Endothelial cell (in vitro differentiated cells): ENCODE measurements at regions not wholly inside any gene's neighbourhood (a gene's known extent, or its start where the extent isn't known, plus 50 kb on each side); places are given as distances from the start of the nearest gene placed in this dataset.
A peak's percentile ranks its signal among the peaks of the same experiment; 100 is the strongest.

Experiments
- DNase-seq: peaks from one replicate; pipeline ENCODE4 v3.0.0; 2021; ENCODE audit warnings: low spot score
- H3K27ac Mint-ChIP-seq: one replicate; pipeline ENCODE4 v1.8.0; 2021; ENCODE audit warnings: mixed read lengths, inconsistent platforms; ENCODE audit not compliant: unreplicated experiment
- H3K27me3 Mint-ChIP-seq: one replicate; pipeline ENCODE4 v1.8.0; 2021; ENCODE audit warnings: mild to moderate bottlenecking, moderate library complexity, mixed read lengths, inconsistent platforms; ENCODE audit not compliant: unreplicated experiment
- H3K36me3 Mint-ChIP-seq: one replicate; pipeline ENCODE4 v1.8.0; 2021; ENCODE audit warnings: mild to moderate bottlenecking, low read depth, mixed read lengths, inconsistent platforms; ENCODE audit not compliant: unreplicated experiment
- H3K4me1 Mint-ChIP-seq: one replicate; pipeline ENCODE4 v1.8.0; 2021; ENCODE audit warnings: mild to moderate bottlenecking, mixed read lengths, inconsistent platforms; ENCODE audit not compliant: unreplicated experiment
- H3K4me3 Mint-ChIP-seq: one replicate; pipeline ENCODE4 v1.8.0; 2021; ENCODE audit warnings: mild to moderate bottlenecking, mixed read lengths, inconsistent platforms; ENCODE audit not compliant: unreplicated experiment
- H3K9me3 Mint-ChIP-seq: one replicate; pipeline ENCODE4 v1.8.0; 2021; ENCODE audit warnings: mixed read lengths, inconsistent platforms; ENCODE audit not compliant: unreplicated experiment
- TF ChIP-seq, protein P1 (sequence below): fragments of 200-600 bp; sonication (generic); IDR thresholded peaks from one replicate; pipeline ENCODE4 v1.5.0; 2021; ENCODE audit warnings: antibody characterized with exemption; ENCODE audit not compliant: unreplicated experiment

- DNase-seq: no peak
- H3K27ac Mint-ChIP-seq: peak overlapping the region; percentile 36
- no peak overlapping the region for H3K4me3 Mint-ChIP-seq
- TF ChIP-seq, protein P1, sequence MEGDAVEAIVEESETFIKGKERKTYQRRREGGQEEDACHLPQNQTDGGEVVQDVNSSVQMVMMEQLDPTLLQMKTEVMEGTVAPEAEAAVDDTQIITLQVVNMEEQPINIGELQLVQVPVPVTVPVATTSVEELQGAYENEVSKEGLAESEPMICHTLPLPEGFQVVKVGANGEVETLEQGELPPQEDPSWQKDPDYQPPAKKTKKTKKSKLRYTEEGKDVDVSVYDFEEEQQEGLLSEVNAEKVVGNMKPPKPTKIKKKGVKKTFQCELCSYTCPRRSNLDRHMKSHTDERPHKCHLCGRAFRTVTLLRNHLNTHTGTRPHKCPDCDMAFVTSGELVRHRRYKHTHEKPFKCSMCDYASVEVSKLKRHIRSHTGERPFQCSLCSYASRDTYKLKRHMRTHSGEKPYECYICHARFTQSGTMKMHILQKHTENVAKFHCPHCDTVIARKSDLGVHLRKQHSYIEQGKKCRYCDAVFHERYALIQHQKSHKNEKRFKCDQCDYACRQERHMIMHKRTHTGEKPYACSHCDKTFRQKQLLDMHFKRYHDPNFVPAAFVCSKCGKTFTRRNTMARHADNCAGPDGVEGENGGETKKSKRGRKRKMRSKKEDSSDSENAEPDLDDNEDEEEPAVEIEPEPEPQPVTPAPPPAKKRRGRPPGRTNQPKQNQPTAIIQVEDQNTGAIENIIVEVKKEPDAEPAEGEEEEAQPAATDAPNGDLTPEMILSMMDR: no peak
- no peaks in the 10 kb centered on the region for H3K9me3 Mint-ChIP-seq
- H3K27me3 Mint-ChIP-seq: peaks cover 7% of the 10 kb centered on the region
- no peaks in the 10 kb centered on the region for H3K36me3 Mint-ChIP-seq
- H3K4me1 Mint-ChIP-seq: peaks cover 19% of the 10 kb centered on the region
These were observed 63.4 kb upstream of the WWC1 start for GRCh38 chr5:168227973-168228615.

- Mint-ChIP-seq H3K27ac (no peak overlapping the region), H3K27me3 (peaks cover 7% of the 10 kb centered on the region), H3K36me3 (no peaks in the 10 kb centered on the region), H3K4me3 (no peak overlapping the region), H3K9me3 (no peaks in the 10 kb centered on the region), H3K4me1 (peaks cover 19% of the 10 kb centered on the region)
- DNase-seq: no peak
- TF ChIP-seq, protein P1: no peak
These were observed 62.8 kb upstream of the WWC1 start for GRCh38 chr5:168228668-168229067.

DNA sequence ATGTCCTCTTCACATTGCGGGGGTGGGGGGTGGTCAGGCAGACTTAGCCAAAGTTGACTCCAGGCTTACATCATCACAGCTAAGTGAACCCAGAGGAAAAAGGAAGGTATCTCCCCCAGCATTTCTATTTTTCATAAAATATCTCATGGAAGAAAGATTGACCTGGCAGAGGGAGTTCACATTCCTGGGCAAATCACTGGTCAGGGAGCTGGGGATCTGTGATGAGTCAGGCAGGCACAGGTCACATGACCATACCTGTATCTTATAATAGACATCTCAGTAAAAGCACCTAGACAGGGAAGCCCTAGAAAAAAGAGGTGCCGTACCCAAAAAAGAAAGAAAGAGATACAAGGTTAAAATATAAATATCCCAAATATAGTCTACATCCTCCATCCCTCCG lies 57.3 kb upstream of the WWC1 start:
- no peaks in the 10 kb centered on the region for H3K9me3 Mint-ChIP-seq
- H3K4me3 Mint-ChIP-seq: no peak overlapping the region
- no peak for DNase-seq
- TF ChIP-seq, protein P1: no peak
- H3K27me3 Mint-ChIP-seq: peaks cover 4% of the 10 kb centered on the region
- H3K4me1 Mint-ChIP-seq: peaks cover 2% of the 10 kb centered on the region
- H3K36me3 Mint-ChIP-seq: no peaks in the 10 kb centered on the region
- H3K27ac Mint-ChIP-seq: no peak overlapping the region

DNA sequence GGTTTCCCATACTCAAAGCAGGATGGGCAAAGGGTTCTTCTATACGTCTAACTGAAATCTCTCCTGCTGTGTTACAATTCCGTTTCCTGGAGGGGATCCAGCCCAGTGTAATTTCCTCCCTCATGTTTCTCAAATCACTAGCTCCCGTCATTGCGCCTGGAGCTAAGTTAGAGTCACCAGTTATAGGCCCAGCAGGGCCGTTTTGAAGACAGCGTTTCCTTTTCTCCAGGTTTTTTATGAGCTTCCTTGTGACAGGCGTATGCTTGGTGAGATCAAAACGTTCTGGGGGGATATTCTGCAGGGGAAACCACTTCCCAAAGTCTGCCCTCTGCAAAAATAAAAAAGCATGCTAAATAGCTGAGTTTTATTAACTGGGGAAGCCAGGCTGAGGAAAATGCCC lies 53.0 kb upstream of the WWC1 start:
- TF ChIP-seq, protein P1: no peak
- Mint-ChIP-seq H3K27me3 (no peaks in the 10 kb centered on the region), H3K36me3 (no peaks in the 10 kb centered on the region), H3K9me3 (no peaks in the 10 kb centered on the region), H3K27ac (no peak overlapping the region), H3K4me3 (no peak overlapping the region), H3K4me1 (no peaks in the 10 kb centered on the region)
- DNase-seq: no peak

DNA sequence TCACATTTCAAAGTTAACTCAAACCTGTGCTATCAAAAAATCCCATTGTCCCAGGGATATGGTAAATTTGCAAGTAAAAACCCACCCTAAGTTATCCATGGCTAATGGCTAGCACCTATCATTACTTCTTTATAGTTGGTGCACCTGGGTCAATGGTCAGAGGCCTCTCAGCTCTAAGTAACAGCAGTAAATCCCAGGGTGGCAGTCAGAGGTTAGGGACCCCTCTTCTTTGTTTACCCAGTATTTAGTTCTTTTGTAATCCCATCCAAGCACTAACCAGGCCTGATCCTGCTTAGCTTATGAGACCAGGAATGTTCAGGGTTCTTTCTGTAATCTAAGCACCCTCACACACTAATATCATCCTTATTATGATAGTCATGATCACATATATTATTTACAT lies 52.1 kb upstream of the WWC1 start:
- Mint-ChIP-seq H3K27me3 (no peaks in the 10 kb centered on the region), H3K4me1 (no peaks in the 10 kb centered on the region), H3K9me3 (no peaks in the 10 kb centered on the region), H3K4me3 (no peak overlapping the region), H3K36me3 (no peaks in the 10 kb centered on the region), H3K27ac (no peak overlapping the region)
- TF ChIP-seq, protein P1: no peak
- DNase-seq: no peak
